ENCODE measurements at regions not wholly inside any gene's neighbourhood (a gene's known extent, or its start where the extent isn't known, plus 50 kb on each side); places are given as distances from the start of the nearest gene placed in this dataset.

GRCh38 chr6:3525915-3526314, 69.1 kb upstream of the SLC22A23 start:
- TF ChIP-seq, protein P1, sequence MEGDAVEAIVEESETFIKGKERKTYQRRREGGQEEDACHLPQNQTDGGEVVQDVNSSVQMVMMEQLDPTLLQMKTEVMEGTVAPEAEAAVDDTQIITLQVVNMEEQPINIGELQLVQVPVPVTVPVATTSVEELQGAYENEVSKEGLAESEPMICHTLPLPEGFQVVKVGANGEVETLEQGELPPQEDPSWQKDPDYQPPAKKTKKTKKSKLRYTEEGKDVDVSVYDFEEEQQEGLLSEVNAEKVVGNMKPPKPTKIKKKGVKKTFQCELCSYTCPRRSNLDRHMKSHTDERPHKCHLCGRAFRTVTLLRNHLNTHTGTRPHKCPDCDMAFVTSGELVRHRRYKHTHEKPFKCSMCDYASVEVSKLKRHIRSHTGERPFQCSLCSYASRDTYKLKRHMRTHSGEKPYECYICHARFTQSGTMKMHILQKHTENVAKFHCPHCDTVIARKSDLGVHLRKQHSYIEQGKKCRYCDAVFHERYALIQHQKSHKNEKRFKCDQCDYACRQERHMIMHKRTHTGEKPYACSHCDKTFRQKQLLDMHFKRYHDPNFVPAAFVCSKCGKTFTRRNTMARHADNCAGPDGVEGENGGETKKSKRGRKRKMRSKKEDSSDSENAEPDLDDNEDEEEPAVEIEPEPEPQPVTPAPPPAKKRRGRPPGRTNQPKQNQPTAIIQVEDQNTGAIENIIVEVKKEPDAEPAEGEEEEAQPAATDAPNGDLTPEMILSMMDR (conservative IDR thresholded peaks at IDR 0.05) = no peak
- no peak overlapping the region for H3K27ac ChIP-seq

DNA sequence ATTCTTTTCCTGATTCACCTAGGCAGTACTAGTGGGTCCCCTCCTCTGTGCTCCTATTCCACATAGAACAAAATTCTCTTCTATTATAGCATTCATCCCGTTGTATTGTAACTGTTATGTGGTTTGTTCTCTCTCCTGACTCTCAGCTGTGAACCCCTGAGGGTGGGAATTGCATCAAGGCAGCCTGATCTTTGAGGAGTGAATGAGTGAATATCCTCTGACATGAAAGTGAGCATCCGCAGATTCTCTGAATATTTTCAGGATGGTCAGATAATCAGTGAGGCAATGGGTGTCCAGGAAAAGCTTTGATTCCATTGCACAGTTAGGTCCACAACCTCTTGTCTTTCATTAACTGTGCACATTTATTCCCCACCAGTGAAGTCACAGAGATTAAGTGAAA, 67.6 kb upstream of the SLC22A23 start:
- TF ChIP-seq, protein P1 (conservative IDR thresholded peaks at IDR 0.05) = no peak
- no peak overlapping the region for H3K27ac ChIP-seq

DNA sequence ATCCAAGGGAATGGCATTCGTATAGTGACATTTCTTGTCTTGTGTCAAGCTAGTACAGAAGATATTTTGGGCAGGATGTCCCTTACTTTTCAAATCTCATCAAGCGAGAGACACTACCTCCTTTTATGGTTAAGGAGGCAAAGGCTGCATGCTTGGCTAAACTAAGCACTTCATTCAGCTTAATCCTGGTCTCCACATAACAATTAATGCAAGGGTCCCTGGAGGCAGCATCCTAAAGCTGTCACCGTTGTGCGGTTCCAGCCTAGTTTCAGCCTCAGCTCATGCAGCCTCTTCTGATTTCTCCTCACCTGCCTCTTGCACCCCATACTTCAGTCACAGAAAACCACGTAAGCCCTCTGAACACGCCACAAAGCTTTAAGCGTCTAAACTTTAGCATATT, 67.1 kb upstream of the SLC22A23 start:
- H3K27ac ChIP-seq = no peak overlapping the region
- TF ChIP-seq, protein P1 (conservative IDR thresholded peaks at IDR 0.05) = no peak

DNA sequence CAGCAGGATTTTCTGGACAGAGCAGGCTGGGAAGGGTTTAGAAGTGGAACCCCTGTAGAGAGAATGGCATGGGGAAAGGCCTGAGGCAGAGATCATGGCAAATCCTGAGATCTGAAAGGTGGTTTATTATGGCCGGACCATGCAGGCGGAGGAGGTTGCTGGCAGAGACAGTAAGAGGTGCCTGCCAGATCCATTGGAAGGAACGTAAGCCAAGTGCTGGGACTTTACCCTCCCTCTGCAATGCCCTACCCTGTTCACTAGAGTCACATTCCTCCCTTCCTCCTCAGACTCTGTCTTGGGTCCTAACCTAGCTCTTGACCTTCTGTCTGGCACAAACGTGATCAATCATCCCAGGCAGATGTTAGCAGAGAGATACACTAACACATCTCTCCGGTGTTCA, 66.4 kb upstream of the SLC22A23 start:
- no peak overlapping the region for H3K27ac ChIP-seq
- TF ChIP-seq, protein P1 (conservative IDR thresholded peaks at IDR 0.05) = no peak

DNA sequence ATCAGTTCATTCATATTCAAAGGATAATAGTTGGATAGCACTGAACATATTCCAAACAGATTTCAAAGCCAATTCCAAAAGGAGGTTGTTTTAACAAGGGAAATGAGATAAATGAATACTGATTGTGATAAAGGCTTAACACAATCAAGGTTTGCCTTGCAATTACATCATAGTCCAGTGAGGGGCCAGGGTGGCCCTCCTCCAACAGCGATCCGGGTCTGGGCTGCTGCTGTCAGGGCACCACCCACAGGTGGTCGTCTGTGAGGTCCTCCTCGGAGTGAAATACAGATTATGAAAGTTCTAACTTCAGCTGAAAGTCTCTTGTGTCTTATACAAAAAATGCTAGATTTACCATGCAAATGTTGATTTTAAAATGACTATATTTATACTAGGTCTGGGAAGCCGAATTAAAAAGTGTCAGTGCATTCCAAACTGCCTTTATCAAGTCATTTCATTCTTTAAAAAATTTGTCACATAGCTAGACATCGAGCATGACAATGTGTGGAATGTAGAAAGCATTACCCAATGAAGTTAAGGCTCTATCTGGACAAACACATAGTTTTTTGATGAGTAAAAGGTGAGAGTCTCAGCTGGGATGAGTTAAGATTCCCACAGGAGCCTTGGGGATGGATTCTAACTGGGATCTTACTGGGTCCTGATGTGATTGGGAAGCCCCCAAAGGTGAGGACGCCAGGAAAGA, 65.9 kb upstream of the SLC22A23 start:
- TF ChIP-seq, protein P1 (conservative IDR thresholded peaks at IDR 0.05) = no peak
- H3K27ac ChIP-seq = no peak overlapping the region

DNA sequence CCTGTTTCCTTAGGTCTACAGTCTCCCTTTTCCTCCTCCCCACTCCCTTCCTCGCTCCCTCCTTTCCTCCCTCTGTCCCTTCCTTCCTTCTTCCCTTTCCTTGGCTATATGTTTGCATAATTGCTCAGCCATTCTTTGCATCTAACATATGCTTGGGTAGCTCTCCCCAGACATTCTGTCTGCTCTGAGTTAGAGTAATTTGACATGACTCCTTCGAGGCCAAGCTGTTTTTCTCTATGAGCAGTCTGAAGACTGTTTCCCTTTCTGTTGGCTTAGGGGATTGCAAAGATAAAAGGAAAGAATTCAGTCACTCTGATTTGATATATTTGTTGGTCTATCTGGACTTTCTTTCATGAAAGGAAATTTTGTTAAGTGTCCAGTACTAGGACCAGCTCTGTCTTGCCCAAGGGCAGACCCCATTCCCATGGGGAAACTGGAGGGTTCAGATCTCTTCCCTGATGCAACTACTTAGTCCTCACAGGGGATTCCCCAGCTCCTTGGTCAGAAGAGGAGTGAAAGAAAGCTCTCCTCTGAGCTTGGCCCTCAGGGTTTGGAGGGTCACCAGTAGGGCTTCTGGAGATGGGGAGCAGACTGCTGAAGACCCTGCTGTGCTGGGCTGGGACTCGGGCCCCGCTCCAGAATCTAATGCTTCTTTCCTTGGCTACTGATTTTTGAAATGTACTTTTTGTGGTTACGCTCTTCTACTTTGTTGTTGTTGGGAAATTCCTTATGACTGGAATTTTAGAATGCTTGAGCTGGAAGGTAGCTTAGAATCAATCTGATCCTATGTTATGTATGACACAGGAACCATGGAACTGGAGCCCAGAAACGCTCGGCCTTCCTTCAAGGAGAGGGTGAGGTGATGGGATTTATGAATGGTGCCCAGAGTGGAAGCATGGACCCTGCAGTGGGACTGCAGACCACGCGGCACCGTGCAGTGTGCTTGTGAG, 63.7 kb upstream of the SLC22A23 start:
- TF ChIP-seq, protein P1 (conservative IDR thresholded peaks at IDR 0.05) = no peak
- no peak overlapping the region for H3K27ac ChIP-seq
